ENCODE measurements at regions not wholly inside any gene's neighbourhood (a gene's known extent, or its start where the extent isn't known, plus 50 kb on each side); places are given as distances from the start of the nearest gene placed in this dataset.
A peak's percentile ranks its signal among the peaks of the same experiment; 100 is the strongest.

GRCh38 chr3:178458313-178459037, 77.8 kb upstream of the KCNMB2 start:
- no peak for DNase-seq

- no peak for DNase-seq
These were observed 77.2 kb upstream of the KCNMB2 start for GRCh38 chr3:178459038-178459410.

- no peak for DNase-seq
These were observed 70.7 kb upstream of the KCNMB2 start for GRCh38 chr3:178465260-178466180.

GRCh38 chr3:178472941-178473340, 63.3 kb upstream of the KCNMB2 start:
- DNase-seq = no peak

GRCh38 chr3:178474526-178474925, 61.7 kb upstream of the KCNMB2 start:
- peak; percentile 64 for DNase-seq

GRCh38 chr3:178475062-178475461, 61.2 kb upstream of the KCNMB2 start:
- DNase-seq = no peak

GRCh38 chr3:178476886-178477285, 59.4 kb upstream of the KCNMB2 start:
- DNase-seq = no peak

GRCh38 chr3:178479446-178479845, 56.8 kb upstream of the KCNMB2 start:
- DNase-seq = no peak

- DNase-seq = no peak
These were observed 56.4 kb upstream of the KCNMB2 start for GRCh38 chr3:178479860-178480259.

GRCh38 chr3:178480274-178480673, 56.0 kb upstream of the KCNMB2 start:
- DNase-seq = no peak

- no peak for DNase-seq
These were observed 55.4 kb upstream of the KCNMB2 start for GRCh38 chr3:178480795-178481194.

GRCh38 chr3:178482981-178483380, 53.3 kb upstream of the KCNMB2 start:
- no peak for DNase-seq

GRCh38 chr3:178483704-178484103, 52.5 kb upstream of the KCNMB2 start:
- no peak for DNase-seq

GRCh38 chr3:178485756-178486155, 50.5 kb upstream of the KCNMB2 start:
- DNase-seq = no peak
